ENCODE measurements at regions not wholly inside any gene's neighbourhood (a gene's known extent, or its start where the extent isn't known, plus 50 kb on each side); places are given as distances from the start of the nearest gene placed in this dataset.
"Not testable (repeated sequence)": the region's sequence is repeated elsewhere in the genome, so short reads cannot be mapped to it uniquely, and the experiment has no call there.

DNA sequence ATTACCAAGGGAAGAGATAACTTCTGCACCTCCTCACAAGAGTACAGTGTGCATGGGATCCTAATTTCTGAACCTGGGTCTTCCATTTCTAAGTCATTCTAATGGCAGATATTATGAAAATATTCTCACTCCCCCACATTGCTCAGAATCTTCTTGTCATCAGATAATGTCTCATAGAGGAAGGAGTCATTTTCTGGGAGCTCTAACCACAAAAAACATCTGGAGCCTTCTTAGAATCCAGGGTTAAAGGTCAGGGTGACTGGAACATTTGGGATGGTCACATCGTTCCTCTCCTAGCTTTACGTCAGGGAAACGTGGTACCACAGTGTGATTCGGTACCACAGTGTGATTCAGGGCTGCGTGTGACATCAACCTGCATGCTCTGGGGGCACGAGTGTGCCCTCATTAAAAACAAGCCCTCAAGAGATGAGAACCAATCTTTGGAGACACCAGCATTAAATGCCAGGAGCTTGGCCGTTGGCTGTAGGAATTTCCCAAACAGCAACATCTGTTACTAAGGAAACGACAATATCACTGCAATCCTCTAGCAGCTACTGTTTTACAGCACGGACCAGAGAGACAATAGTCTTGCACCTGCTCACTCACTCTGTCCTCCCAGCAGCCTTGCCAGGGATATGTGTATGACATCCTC, 179.1 kb downstream of the PSMG1 start:
- H2AFZ ChIP-seq (ENCODE audit: low read depth, low read length): peak overlapping the region; percentile 38
- DNase-seq: peak; percentile 54
- H4K20me1 ChIP-seq (ENCODE audit: insufficient read depth, low read length): no peaks in the 10 kb centered on the region
- H3K4me3 ChIP-seq (ENCODE audit: low read depth in 1 of 2, low read length in 2 of 2): peak overlapping the region in 1 of 2 experiments; percentile 33; a peak in 1 of 4 replicates
- peak overlapping the region; percentile 93 for H3K27ac ChIP-seq (ENCODE audit: low read length)
- TF ChIP-seq EZH2 (IDR thresholded peaks at IDR 0.05; ENCODE audit: borderline replicate concordance, low read depth, low read length, severe bottlenecking): no peak
- peak; percentile 47 for ATAC-seq (ENCODE audit: insufficient read depth, low read depth)
- no peaks in the 10 kb centered on the region for H3K79me2 ChIP-seq (ENCODE audit: insufficient read depth, low read length)
- no peaks in the 10 kb centered on the region for H3K9me3 ChIP-seq (ENCODE audit: insufficient read depth, low read length, severe bottlenecking)
- H3K36me3 ChIP-seq (ENCODE audit: insufficient read depth, low read length): no peaks in the 10 kb centered on the region
- peak overlapping the region; percentile 53 for H3K4me2 ChIP-seq (ENCODE audit: insufficient read depth, low read length)
- H3K4me1 ChIP-seq (ENCODE audit: insufficient read depth, low read length): peaks cover 70% of the 10 kb centered on the region
- H3K27me3 ChIP-seq (ENCODE audit: insufficient read depth, low read length, poor library complexity): no peaks in the 10 kb centered on the region
- peak overlapping the region; percentile 55 for H3K9ac ChIP-seq (ENCODE audit: low read depth, low read length)

DNA sequence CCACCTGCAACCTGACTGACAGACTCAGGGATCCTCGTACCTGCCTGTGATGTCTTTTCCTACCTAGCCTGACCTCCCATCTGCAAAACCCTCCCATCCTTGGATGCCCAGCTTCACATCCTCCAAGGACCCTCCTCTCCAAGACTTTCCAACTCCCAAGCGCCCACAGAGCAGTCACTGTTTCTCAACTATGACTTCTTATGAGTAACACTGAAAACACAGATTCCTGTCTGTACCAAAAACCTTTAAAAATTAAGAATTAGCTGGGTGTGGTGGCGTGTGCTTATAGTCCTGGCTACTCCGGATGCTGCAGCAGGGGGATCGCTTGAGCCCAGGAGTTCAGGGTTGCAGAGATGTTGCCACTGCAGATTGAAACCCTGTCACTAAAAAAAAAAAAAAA, 181.9 kb downstream of the PSMG1 start:
- no peak overlapping the region for H2AFZ ChIP-seq (ENCODE audit: low read depth, low read length)
- TF ChIP-seq CTCF (IDR thresholded peaks at IDR 0.05; ENCODE audit: borderline replicate concordance, extremely low read depth, low read length, poor library complexity, severe bottlenecking): no peak
- no peak for TF ChIP-seq EZH2 (IDR thresholded peaks at IDR 0.05; ENCODE audit: borderline replicate concordance, low read depth, low read length, severe bottlenecking)
- H3K4me1 ChIP-seq (ENCODE audit: insufficient read depth, low read length): peaks cover 81% of the 10 kb centered on the region
- ATAC-seq (ENCODE audit: insufficient read depth, low read depth) (no peak), DNase-seq (no peak)
- H3K9ac ChIP-seq (ENCODE audit: low read depth, low read length): no peak overlapping the region
- no peaks in the 10 kb centered on the region for H4K20me1 ChIP-seq (ENCODE audit: insufficient read depth, low read length)
- H3K36me3 ChIP-seq (ENCODE audit: insufficient read depth, low read length): no peaks in the 10 kb centered on the region
- no peak overlapping the region for H3K4me2 ChIP-seq (ENCODE audit: insufficient read depth, low read length)
- H3K9me3 ChIP-seq (ENCODE audit: insufficient read depth, low read length, severe bottlenecking): no peaks in the 10 kb centered on the region
- peak overlapping the region; percentile 65 for H3K27ac ChIP-seq (ENCODE audit: low read length)
- H3K27me3 ChIP-seq (ENCODE audit: insufficient read depth, low read length, poor library complexity): no peaks in the 10 kb centered on the region
- no peaks in the 10 kb centered on the region for H3K79me2 ChIP-seq (ENCODE audit: insufficient read depth, low read length)
- H3K4me3 ChIP-seq (ENCODE audit: low read depth in 1 of 2, low read length in 2 of 2): no peak overlapping the region

DNA sequence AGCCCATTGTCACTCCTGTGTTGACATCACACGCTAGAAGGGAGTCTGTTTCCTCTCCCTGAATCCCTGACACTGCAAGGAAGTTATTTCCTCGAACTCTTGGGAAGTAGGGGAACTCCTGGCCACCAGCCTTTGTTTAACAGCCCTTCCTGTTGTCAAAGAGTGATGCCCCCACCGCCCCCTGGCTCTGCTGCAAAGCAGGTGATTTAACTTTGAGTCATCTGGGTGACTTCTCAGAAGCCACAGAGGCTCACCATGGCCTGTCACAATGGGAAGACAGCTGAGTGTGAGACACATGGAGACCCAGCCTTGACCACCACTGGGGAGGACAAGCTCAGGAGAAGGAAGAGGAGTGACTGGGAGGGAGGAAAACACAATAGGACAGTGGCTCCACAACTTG, 182.8 kb downstream of the PSMG1 start:
- peaks cover 80% of the 10 kb centered on the region for H3K4me1 ChIP-seq (ENCODE audit: insufficient read depth, low read length)
- peak; percentile 57 for DNase-seq
- H3K9me3 ChIP-seq (ENCODE audit: insufficient read depth, low read length, severe bottlenecking): no peaks in the 10 kb centered on the region
- no peaks in the 10 kb centered on the region for H4K20me1 ChIP-seq (ENCODE audit: insufficient read depth, low read length)
- no peak overlapping the region for H3K4me3 ChIP-seq (ENCODE audit: low read depth in 1 of 2, low read length in 2 of 2)
- TF ChIP-seq CTCF (IDR thresholded peaks at IDR 0.05; ENCODE audit: borderline replicate concordance, extremely low read depth, low read length, poor library complexity, severe bottlenecking) (no peak), EZH2 (IDR thresholded peaks at IDR 0.05; ENCODE audit: borderline replicate concordance, low read depth, low read length, severe bottlenecking) (no peak)
- peak overlapping the region; percentile 65 for H3K27ac ChIP-seq (ENCODE audit: low read length)
- no peak overlapping the region for H3K4me2 ChIP-seq (ENCODE audit: insufficient read depth, low read length)
- ATAC-seq (ENCODE audit: insufficient read depth, low read depth): no peak
- H3K27me3 ChIP-seq (ENCODE audit: insufficient read depth, low read length, poor library complexity): no peaks in the 10 kb centered on the region
- H2AFZ ChIP-seq (ENCODE audit: low read depth, low read length): no peak overlapping the region
- H3K36me3 ChIP-seq (ENCODE audit: insufficient read depth, low read length): no peaks in the 10 kb centered on the region
- no peak overlapping the region for H3K9ac ChIP-seq (ENCODE audit: low read depth, low read length)
- H3K79me2 ChIP-seq (ENCODE audit: insufficient read depth, low read length): no peaks in the 10 kb centered on the region

DNA sequence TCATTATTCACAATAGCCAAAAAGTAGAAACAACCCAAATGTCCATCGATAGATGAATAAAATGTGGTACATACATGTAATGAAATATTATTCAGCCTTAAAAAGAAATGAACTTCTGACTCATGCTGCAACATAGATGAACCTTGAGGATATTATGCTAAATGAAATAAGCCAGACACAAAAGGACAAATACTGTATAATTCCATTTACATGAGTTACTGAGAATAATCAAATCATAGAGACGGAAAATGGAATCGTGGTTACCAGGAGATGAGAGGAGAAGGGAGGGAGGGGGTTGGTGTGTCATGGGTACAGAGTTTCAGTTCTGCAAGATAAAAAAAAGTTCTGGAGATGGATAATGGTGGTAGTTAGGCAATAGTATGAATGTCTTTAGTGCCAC, 184.1 kb downstream of the PSMG1 start:
- no peak overlapping the region for H3K4me2 ChIP-seq (ENCODE audit: insufficient read depth, low read length)
- ATAC-seq (ENCODE audit: insufficient read depth, low read depth) (no peak), DNase-seq (no peak)
- H3K27me3 ChIP-seq (ENCODE audit: insufficient read depth, low read length, poor library complexity): no peaks in the 10 kb centered on the region
- no peak overlapping the region for H2AFZ ChIP-seq (ENCODE audit: low read depth, low read length)
- peaks cover 68% of the 10 kb centered on the region for H3K4me1 ChIP-seq (ENCODE audit: insufficient read depth, low read length)
- no peak overlapping the region for H3K4me3 ChIP-seq (ENCODE audit: low read depth in 1 of 2, low read length in 2 of 2)
- no peaks in the 10 kb centered on the region for H4K20me1 ChIP-seq (ENCODE audit: insufficient read depth, low read length)
- no peaks in the 10 kb centered on the region for H3K79me2 ChIP-seq (ENCODE audit: insufficient read depth, low read length)
- no peak overlapping the region for H3K27ac ChIP-seq (ENCODE audit: low read length)
- no peak overlapping the region for H3K9ac ChIP-seq (ENCODE audit: low read depth, low read length)
- H3K36me3 ChIP-seq (ENCODE audit: insufficient read depth, low read length): no peaks in the 10 kb centered on the region
- TF ChIP-seq CTCF (IDR thresholded peaks at IDR 0.05; ENCODE audit: borderline replicate concordance, extremely low read depth, low read length, poor library complexity, severe bottlenecking) (no peak), EZH2 (IDR thresholded peaks at IDR 0.05; ENCODE audit: borderline replicate concordance, low read depth, low read length, severe bottlenecking) (no peak)
- no peaks in the 10 kb centered on the region for H3K9me3 ChIP-seq (ENCODE audit: insufficient read depth, low read length, severe bottlenecking)

GRCh38 chr21:38998281-38998680, 185.0 kb downstream of the PSMG1 start:
- DNase-seq; H3K4me3 ChIP-seq (ENCODE audit: low read depth in 1 of 2, low read length in 2 of 2); H3K9ac ChIP-seq (ENCODE audit: low read depth, low read length); H3K36me3 ChIP-seq (ENCODE audit: insufficient read depth, low read length); H3K27me3 ChIP-seq (ENCODE audit: insufficient read depth, low read length, poor library complexity); H3K79me2 ChIP-seq (ENCODE audit: insufficient read depth, low read length); ATAC-seq (ENCODE audit: insufficient read depth, low read depth); H3K4me2 ChIP-seq (ENCODE audit: insufficient read depth, low read length); H4K20me1 ChIP-seq (ENCODE audit: insufficient read depth, low read length); H3K9me3 ChIP-seq (ENCODE audit: insufficient read depth, low read length, severe bottlenecking); H2AFZ ChIP-seq (ENCODE audit: low read depth, low read length): not testable (repeated sequence)
- Histone ChIP-seq H3K27ac (ENCODE audit: low read length) (peak overlapping the region; percentile 28; the same call in 1 of the 2 replicates), H3K4me1 (ENCODE audit: insufficient read depth, low read length) (peaks cover 59% of the 10 kb centered on the region)

DNA sequence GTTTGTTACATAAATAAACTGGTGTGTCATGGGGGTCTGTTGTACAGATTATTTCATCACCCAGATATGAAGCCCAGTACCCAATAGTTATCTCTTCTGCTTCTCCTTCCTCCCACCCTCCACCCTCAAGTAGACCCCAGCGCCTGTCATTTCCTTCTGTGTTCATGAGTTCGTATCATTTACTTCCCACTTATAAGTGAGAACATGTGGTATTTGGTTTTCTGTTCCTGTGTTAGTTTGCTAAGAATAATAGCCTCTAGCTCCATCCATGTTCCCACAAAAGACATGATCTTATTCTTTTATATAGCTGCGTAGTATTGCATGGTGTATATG, 185.4 kb downstream of the PSMG1 start:
- not testable (repeated sequence) for H2AFZ ChIP-seq (ENCODE audit: low read depth, low read length); DNase-seq; H3K4me2 ChIP-seq (ENCODE audit: insufficient read depth, low read length); H3K4me3 ChIP-seq (ENCODE audit: low read depth in 1 of 2, low read length in 2 of 2); H3K9ac ChIP-seq (ENCODE audit: low read depth, low read length); H3K79me2 ChIP-seq (ENCODE audit: insufficient read depth, low read length); H4K20me1 ChIP-seq (ENCODE audit: insufficient read depth, low read length); H3K9me3 ChIP-seq (ENCODE audit: insufficient read depth, low read length, severe bottlenecking); H3K27me3 ChIP-seq (ENCODE audit: insufficient read depth, low read length, poor library complexity); ATAC-seq (ENCODE audit: insufficient read depth, low read depth); H3K36me3 ChIP-seq (ENCODE audit: insufficient read depth, low read length)
- peak overlapping the region; percentile 28 for H3K27ac ChIP-seq (ENCODE audit: low read length)
- peaks cover 54% of the 10 kb centered on the region for H3K4me1 ChIP-seq (ENCODE audit: insufficient read depth, low read length)
